GM19099 (cell line): ENCODE measurements at regions not wholly inside any gene's neighbourhood (a gene's known extent, or its start where the extent isn't known, plus 50 kb on each side); places are given as distances from the start of the nearest gene placed in this dataset.

ENCODE experiments used
- POLR2A ChIP-seq: IDR thresholded peaks from 3 replicates; pipeline ENCODE4 v1.6.1; 2011; ENCODE audit warnings: low read depth; ENCODE audit not compliant: insufficient read length; ENCODE audit errors: extremely low read depth

- no peak for TF ChIP-seq POLR2A
These were observed 163.8 kb downstream of the SUCLA2 start for GRCh38 chr13:47837104-47837880.

DNA sequence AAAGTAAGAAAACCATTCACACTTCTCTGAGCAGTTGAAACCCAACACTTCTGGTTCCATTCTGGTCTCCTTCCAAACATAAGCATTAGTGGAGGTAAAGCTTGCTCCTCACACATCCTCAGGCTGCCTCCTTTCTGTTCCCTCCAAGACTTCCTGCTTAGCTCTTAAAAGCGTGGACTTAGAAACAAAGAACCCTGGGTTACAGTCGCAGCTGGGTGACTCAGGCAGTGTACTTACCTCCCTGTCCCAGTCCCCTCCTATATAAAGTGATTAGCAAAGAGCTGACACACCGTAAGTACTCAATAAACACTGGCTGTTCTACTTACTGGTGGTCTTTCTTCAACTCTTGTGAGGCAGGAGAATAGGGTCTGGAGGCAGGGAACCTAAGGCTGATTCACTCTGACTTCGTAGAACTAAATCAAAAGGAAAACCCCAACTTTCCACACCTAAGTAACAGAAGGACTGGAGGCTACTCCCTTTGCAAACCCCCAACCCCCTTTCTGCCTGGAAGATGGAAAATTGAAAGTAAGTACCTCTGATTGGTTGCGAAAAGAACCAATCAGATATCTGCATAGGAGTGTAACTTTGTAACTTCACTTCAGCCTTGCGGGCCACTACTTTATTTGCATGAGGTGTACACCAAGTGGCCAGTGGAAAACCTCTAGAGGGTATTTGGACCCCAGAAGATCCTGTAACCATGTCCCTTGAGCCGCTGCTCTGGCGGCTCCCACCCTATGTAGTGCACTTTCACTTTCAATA is 165.4 kb downstream of the SUCLA2 start:
- TF ChIP-seq POLR2A = no peak

DNA sequence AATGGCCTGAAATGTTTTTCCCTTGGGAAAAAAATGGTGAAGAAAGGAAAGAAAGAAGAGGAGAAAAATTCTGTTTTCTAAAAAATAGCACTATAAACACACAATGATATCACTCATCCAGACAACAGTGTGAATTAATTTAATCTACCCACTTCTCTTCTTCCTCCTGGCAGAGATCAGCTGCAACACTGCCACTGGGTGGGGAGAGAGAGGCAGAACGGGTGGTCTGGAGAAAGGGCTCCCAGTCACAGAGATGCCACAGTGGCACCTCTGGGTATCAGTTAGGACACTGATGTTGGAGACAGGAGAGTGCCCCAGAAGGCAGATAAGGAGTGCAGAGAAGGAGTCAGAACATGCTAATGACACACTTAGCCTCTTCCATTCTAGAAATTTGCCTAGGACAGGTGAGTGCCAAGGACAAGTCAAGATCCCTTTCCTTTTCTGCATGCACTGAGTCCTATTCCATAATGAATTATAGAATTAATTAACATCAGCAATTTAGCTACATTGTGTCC is 168.6 kb downstream of the SUCLA2 start:
- TF ChIP-seq POLR2A = no peak

- TF ChIP-seq POLR2A = no peak
These were observed 169.8 kb downstream of the SUCLA2 start for GRCh38 chr13:47831265-47831664.

- no peak for TF ChIP-seq POLR2A
These were observed 171.4 kb downstream of the SUCLA2 start for GRCh38 chr13:47829690-47830089.

DNA sequence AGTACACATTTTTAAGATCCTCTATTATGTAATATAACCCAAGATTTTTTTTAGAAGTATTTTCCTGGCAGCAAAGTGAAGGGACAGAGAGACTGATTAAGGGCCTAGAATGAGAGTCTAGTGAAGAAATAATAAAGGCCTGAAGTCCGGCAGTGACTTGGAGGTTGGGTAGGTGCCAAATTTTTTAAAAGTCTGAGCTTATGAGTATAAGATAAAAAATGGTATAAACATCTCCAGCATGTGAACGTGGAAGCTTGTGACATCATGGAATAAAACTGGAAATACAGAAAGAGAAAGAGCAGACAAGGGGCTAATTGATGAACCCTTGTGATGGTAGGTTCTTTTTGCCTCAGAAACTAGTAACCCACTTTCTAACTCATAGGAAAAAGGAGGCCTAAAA is 174.6 kb downstream of the SUCLA2 start:
- TF ChIP-seq POLR2A = no peak

- no peak for TF ChIP-seq POLR2A
These were observed 179.0 kb downstream of the SUCLA2 start for GRCh38 chr13:47822036-47822435.

DNA sequence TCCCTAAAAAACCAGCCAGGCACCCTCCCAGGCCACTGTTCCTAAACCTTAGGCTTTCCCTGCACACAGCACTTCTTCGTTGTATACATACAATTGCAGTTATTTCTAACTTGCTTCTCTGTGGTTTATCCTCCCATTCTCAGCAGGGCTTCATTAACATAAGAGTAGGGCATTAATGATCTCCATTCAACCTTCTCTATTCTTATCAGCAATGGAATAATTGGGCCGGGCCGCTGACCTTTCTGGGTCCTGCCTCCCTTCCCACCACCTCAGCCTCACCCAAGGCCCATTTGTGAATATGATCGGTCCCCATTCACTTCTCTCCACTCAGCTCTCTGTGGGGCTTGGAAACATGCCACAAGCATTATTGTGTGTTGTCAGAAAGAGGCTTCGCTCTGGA is 184.2 kb downstream of the SUCLA2 start:
- TF ChIP-seq POLR2A = no peak

DNA sequence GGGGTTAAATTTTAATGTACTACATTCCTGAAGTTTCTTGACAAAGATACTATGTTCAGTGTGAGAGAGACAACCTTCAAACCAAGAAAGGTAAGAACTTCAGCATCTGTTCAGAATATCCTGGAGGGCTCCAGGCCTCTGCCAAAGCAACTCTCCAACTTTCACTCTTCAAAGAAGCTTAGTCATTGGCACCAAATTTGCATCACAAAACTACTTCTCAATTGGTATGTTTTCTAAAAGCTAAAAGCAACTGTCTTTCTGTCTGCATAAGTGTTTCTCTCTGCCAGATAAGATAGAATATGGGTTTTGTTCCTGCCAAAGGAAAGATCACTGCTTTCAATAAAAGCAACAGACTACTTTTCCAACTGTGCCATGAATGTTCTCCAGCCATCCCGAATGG is 187.4 kb downstream of the SUCLA2 start:
- TF ChIP-seq POLR2A = no peak

GRCh38 chr13:47809411-47809810 is 191.7 kb downstream of the SUCLA2 start:
- no peak for TF ChIP-seq POLR2A

GRCh38 chr13:47803131-47803530 is 197.9 kb downstream of the SUCLA2 start:
- TF ChIP-seq POLR2A = no peak

- TF ChIP-seq POLR2A = no peak
These were observed 199.5 kb downstream of the SUCLA2 start for GRCh38 chr13:47801555-47801954.

DNA sequence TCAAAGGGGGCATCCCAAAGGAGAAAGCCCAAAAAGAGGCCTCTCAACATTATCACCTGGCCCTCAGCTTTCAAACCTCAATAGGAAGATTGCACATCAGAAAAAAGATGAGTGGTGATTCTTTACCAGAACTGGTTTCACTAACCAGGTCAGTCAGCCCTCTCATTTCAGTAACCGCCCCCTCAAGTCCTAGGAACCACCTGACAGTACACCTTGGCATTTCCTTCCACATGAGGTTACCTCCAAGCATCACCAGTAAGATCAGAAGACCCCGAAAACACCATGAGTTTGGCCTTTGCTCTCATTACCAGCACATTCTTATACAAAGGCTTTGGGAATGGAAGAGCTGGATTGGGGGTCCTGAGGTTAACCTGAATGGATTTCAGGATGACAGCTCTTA is 200.5 kb downstream of the SUCLA2 start:
- no peak for TF ChIP-seq POLR2A

- no peak for TF ChIP-seq POLR2A
These were observed 202.2 kb downstream of the SUCLA2 start for GRCh38 chr13:47798906-47799305.

DNA sequence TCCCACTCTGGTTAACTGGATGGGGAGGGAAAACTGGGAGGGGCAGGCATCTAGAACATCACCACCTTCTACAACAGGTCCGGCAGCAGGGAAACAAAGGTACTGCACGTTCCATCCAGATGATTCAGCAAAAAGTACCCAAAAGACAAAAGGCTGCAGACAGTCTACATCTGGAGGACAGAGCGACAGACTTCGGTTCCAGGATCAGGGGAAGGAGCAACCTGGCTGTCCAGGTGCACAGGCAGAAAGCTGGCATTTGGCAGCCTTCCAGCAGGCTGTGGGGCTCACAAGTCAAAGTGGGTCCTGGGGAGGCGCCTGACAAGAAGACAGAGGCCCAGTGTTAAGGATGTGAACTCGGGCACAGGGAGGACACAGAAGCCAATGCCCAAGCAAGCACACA is 202.9 kb downstream of the SUCLA2 start:
- TF ChIP-seq POLR2A = no peak

- no peak for TF ChIP-seq POLR2A
These were observed 204.3 kb downstream of the SUCLA2 start for GRCh38 chr13:47796816-47797215.
